ENCODE measurements at regions not wholly inside any gene's neighbourhood (a gene's known extent, or its start where the extent isn't known, plus 50 kb on each side); places are given as distances from the start of the nearest gene placed in this dataset.
"Not testable (repeated sequence)": the region's sequence is repeated elsewhere in the genome, so short reads cannot be mapped to it uniquely, and the experiment has no call there.

GRCh38 chr16:75833385-75833784 lies 107.1 kb upstream of the CPHXL start:
- intact Hi-C loops (cut with DNase I); DNase-seq (ENCODE audit: low spot score); ATAC-seq: not testable (repeated sequence)

- intact Hi-C loops (cut with DNase I), result no loop called here
- DNase-seq (ENCODE audit: low spot score) (no peak), ATAC-seq (no peak)
Observed at GRCh38 chr16:75836347-75837010, 110.2 kb upstream of the CPHXL start.

- DNase-seq (ENCODE audit: low spot score) (no peak), ATAC-seq (no peak)
- intact Hi-C loops (cut with DNase I), result no loop called here
Observed at GRCh38 chr16:75837264-75837663, 111.0 kb upstream of the CPHXL start.

- intact Hi-C loops (cut with DNase I), result no loop called here
Observed at GRCh38 chr16:75837681-75838080, 111.4 kb upstream of the CPHXL start.

GRCh38 chr16:75841517-75841916 lies 115.2 kb upstream of the CPHXL start:
- no peak for DNase-seq (ENCODE audit: low spot score)
- ATAC-seq, result no peak
- intact Hi-C loops (cut with DNase I), result no loop called here

More at GRCh38 chr16:75837681-75838080, 111.4 kb upstream of the CPHXL start:
- DNase-seq (ENCODE audit: low spot score) (no peak), ATAC-seq (no peak)

- DNase-seq (ENCODE audit: low spot score) (no peak), ATAC-seq (no peak)
- intact Hi-C loops (cut with DNase I), result no loop called here
Observed at GRCh38 chr16:75847172-75847571, 120.9 kb upstream of the CPHXL start.

GRCh38 chr16:75854152-75854551 lies 127.9 kb upstream of the CPHXL start:
- DNase-seq (ENCODE audit: low spot score), result no peak
- no peak for ATAC-seq
- intact Hi-C loops (cut with DNase I), result no loop called here

- DNase-seq (ENCODE audit: low spot score) (no peak), ATAC-seq (peak; percentile 30)
- intact Hi-C loops (cut with DNase I), result no loop called here
Observed at GRCh38 chr16:75860326-75861053, 134.2 kb upstream of the CPHXL start.

GRCh38 chr16:75861311-75862097 lies 135.2 kb upstream of the CPHXL start:
- intact Hi-C loops (cut with DNase I), result no loop called here
- no peak for DNase-seq (ENCODE audit: low spot score)
- no peak for ATAC-seq

- no peak for ATAC-seq
- DNase-seq (ENCODE audit: low spot score), result no peak
- intact Hi-C loops (cut with DNase I), result no loop called here
Observed at GRCh38 chr16:75862098-75862386, 135.8 kb upstream of the CPHXL start.

GRCh38 chr16:75864243-75864642 lies 138.0 kb upstream of the CPHXL start:
- intact Hi-C loops (cut with DNase I), result no loop called here
- DNase-seq (ENCODE audit: low spot score) (no peak), ATAC-seq (no peak)

- no peak for ATAC-seq
- DNase-seq (ENCODE audit: low spot score), result no peak
- intact Hi-C loops (cut with DNase I), result no loop called here
Observed at GRCh38 chr16:75865736-75866135, 139.4 kb upstream of the CPHXL start.

GRCh38 chr16:75868636-75869632 lies 142.6 kb upstream of the CPHXL start:
- ATAC-seq (no peak), DNase-seq (ENCODE audit: low spot score) (no peak)
- intact Hi-C loops (cut with DNase I), result no loop called here

- DNase-seq (ENCODE audit: low spot score); ATAC-seq; intact Hi-C loops (cut with DNase I): not testable (repeated sequence)
Observed at GRCh38 chr16:75881280-75881679, 155.0 kb upstream of the CPHXL start.

- intact Hi-C loops (cut with DNase I), result no loop called here
- DNase-seq (ENCODE audit: low spot score) (no peak), ATAC-seq (no peak)
Observed at GRCh38 chr16:75899163-75899562, 172.9 kb upstream of the CPHXL start.

GRCh38 chr16:75908331-75909117 lies 182.2 kb upstream of the CPHXL start:
- no peak for DNase-seq (ENCODE audit: low spot score)
- intact Hi-C loops (cut with DNase I), result no loop called here
- no peak for ATAC-seq

GRCh38 chr16:75909746-75910145 lies 183.5 kb upstream of the CPHXL start:
- ATAC-seq, result no peak
- no peak for DNase-seq (ENCODE audit: low spot score)
- intact Hi-C loops (cut with DNase I), result no loop called here

GRCh38 chr16:75911896-75912295 lies 185.6 kb upstream of the CPHXL start:
- no peak for DNase-seq (ENCODE audit: low spot score)
- intact Hi-C loops (cut with DNase I), result no loop called here
- no peak for ATAC-seq

Data from sciatic nerve (tissue), 2 donors.